ENCODE measurements at regions not wholly inside any gene's neighbourhood (a gene's known extent, or its start where the extent isn't known, plus 50 kb on each side); places are given as distances from the start of the nearest gene placed in this dataset.

GRCh38 chr7:82617156-82617555, 173.6 kb upstream of the CACNA2D1 start:
- TF ChIP-seq POLR2A (IDR thresholded peaks at IDR 0.05) (no peak), CTCF (IDR thresholded peaks at IDR 0.05) (no peak)

All from uterus (tissue), 2 donors.